ENCODE measurements at regions not wholly inside any gene's neighbourhood (a gene's known extent, or its start where the extent isn't known, plus 50 kb on each side); places are given as distances from the start of the nearest gene placed in this dataset.

GRCh38 chr13:26966701-26967080 lies 204.9 kb downstream of the USP12 start:
- TF ChIP-seq CTCF (IDR thresholded peaks at IDR 0.05; ENCODE audit: low read depth, low read length, poor library complexity, severe bottlenecking) (no peak), EZH2phosphoT487 (IDR thresholded peaks at IDR 0.05; ENCODE audit: borderline replicate concordance, low read length) (no peak)

Measured in DOHH2 (cell line).